ENCODE measurements at regions not wholly inside any gene's neighbourhood (a gene's known extent, or its start where the extent isn't known, plus 50 kb on each side); places are given as distances from the start of the nearest gene placed in this dataset.

- TF ChIP-seq, protein P1, sequence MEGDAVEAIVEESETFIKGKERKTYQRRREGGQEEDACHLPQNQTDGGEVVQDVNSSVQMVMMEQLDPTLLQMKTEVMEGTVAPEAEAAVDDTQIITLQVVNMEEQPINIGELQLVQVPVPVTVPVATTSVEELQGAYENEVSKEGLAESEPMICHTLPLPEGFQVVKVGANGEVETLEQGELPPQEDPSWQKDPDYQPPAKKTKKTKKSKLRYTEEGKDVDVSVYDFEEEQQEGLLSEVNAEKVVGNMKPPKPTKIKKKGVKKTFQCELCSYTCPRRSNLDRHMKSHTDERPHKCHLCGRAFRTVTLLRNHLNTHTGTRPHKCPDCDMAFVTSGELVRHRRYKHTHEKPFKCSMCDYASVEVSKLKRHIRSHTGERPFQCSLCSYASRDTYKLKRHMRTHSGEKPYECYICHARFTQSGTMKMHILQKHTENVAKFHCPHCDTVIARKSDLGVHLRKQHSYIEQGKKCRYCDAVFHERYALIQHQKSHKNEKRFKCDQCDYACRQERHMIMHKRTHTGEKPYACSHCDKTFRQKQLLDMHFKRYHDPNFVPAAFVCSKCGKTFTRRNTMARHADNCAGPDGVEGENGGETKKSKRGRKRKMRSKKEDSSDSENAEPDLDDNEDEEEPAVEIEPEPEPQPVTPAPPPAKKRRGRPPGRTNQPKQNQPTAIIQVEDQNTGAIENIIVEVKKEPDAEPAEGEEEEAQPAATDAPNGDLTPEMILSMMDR (conservative IDR thresholded peaks at IDR 0.05): no peak
- no peak for TF ChIP-seq ZFX (IDR thresholded peaks at IDR 0.05)
These were observed 124.5 kb downstream of the CMPK2 start for GRCh38 chr2:6741229-6741628.
